Inferior parietal cortex (tissue), 1 donor: ENCODE measurements at regions not wholly inside any gene's neighbourhood (a gene's known extent, or its start where the extent isn't known, plus 50 kb on each side); places are given as distances from the start of the nearest gene placed in this dataset.

Experiments used
- DNase-seq: peaks from one replicate; pipeline ENCODE4 v3.0.0-alpha.2; 2016; ENCODE audit errors: extremely low spot score

DNA sequence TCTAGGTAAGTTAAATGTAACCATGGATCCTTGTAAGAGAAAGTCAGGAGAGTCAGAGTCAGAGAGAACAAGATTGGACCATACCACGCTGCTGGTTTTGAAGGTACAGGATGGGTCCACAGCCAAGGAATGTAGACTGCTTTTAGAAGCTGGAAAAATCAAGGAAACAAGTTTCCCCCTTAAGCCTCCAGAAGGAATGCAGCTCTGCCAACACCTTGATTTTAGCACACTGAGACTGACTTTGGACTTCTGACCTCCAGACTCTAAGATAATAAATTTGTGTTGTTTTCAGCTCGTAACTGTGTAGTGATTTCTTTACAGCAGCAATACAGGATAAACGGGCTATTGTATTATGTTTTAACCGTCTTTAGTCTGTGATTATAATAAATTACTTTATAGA lies 108.0 kb upstream of the USP38 start:
- no peak for DNase-seq

DNA sequence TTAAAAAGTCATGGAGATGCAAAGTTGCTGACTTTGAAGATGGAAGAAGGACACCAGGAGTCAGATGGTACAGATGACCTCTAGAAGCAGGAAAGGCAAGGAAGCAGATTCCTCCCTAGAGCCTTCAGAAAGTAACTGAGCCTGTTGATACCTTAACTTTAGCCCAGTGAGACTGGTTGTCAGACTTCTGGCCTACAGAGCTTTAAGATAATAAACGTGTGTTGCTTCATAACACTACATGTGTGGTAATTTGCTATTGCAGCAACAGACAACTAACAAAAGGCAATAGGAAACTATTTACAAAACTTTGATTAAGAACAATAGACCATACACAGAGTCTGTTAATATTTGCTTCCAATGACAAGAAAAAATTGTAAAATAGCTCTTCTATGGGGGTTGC lies 102.0 kb upstream of the USP38 start:
- DNase-seq = no peak

DNA sequence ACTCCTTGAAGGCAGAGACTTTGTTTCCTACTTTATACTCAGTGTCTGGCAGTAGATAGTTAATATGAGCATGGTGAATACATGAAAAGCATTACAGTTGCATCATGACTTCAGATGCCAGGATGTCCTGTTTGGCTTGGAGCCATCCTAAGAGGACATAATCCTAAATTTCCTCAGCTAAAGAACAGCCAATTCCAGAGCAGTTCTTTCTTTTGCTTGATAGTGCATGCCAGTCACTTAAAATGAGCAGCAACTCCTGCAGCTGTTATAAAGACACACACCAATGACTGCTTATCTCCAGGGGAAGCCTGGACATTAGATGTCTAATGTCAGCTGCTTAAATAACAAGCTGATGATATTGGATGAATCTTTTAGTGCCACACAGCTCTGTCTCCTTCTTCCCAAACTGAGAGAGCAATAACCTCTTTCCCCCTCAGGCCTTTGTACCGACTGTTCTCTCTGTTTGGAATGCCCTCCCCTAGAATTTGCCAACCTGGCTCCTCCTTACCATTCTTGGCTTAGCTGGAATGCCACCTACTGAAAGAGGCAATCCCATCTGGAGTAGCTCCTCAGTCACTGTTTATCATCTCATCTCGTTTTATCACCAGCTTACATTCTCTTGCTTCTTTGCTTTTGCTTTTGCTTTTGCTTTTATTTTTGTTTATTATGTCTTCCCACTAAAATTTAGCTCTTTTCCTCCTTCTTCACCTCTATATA lies 100.8 kb upstream of the USP38 start:
- no peak for DNase-seq

DNA sequence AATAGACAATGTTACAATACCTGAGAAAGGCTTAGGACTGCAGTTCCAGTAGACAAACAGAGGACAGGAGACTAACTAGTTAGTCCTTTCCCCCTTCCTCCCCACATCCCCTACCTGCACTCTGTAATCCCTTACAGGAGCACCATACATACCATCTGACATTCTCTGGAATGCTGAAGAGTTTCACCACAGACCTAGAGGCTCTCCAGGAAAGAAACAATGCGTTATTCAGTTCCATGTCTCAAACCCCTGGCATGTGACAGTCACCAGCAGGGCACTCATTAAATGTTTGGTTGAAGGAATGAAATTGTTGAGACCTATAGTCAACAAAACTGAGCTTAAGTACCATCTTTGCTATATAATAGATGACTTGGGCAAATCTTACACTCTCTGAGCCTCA lies 100.2 kb upstream of the USP38 start:
- no peak for DNase-seq

DNA sequence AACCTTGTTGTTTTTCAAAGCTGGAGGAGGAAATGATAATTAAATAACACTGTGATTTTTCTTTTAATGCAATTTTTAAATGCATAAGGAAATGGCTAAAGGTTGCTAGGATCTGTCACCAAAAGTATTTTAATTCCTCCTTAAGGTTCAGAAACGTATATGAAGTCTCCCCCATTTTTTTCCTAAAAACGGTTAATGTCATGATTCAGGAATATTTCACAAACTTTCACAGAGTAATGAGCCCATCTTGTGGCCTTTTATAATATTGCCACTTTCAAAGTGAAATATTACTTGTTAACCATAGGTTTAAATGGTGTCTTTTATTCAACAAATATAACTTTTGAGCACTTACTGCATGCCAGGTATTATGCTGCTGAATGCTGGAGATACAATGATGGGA lies 99.5 kb upstream of the USP38 start:
- peak; percentile 41 for DNase-seq

DNA sequence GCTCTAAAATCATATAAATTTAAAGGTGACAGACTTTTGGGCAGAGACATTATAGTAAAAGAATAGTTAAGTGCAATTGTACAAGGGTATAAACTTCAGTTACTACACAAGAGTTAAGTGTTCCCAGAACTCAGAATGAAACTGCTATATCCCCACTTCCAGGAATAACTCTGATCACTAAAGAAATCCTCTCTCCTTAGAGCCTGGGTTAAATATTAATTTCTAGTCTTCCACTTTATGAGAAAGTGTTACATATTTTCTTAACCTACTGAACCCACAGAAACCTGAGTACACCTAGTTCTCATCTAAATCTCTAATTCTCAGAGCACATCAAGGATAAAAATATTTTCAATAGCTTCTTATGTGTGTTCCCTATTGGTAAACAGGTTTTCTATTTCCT lies 99.1 kb upstream of the USP38 start:
- no peak for DNase-seq

DNA sequence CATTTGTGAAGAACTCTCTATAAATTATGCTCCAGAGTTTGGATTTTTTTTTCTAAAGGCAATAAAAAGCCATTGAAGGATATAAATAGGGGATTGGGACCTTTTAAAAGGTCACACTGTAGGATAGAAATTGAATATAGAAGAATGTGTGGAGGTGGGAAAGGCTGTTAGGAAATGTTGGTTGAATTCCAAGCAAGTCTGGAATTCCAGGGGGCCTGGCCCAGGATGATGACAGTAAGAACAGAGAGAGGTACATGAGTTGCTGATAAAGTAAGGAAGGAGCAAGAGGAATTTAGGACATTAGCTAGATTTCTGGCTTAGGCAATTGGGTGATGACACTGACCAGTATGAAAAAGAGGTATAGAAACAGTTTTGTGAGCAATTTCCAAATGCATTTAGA lies 95.4 kb upstream of the USP38 start:
- DNase-seq = no peak

DNA sequence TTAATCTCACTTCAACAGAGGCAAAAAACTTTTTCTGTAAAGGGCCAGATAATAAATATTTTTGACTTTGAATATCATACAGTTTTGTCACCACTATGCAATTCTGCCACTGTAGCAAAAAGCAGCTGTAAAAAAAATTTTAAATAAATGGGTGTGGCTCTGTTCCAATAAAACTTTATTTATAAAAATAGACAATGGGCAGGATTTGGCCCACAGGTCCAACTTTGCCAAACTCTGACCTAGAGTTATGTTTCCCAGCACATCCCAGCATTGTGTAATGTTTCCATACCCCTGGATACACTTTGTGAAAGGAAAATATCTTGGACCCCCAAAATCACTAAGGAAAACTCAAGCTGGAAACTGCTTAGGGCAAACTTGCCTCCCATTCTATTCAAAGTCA lies 94.9 kb upstream of the USP38 start:
- DNase-seq = no peak

DNA sequence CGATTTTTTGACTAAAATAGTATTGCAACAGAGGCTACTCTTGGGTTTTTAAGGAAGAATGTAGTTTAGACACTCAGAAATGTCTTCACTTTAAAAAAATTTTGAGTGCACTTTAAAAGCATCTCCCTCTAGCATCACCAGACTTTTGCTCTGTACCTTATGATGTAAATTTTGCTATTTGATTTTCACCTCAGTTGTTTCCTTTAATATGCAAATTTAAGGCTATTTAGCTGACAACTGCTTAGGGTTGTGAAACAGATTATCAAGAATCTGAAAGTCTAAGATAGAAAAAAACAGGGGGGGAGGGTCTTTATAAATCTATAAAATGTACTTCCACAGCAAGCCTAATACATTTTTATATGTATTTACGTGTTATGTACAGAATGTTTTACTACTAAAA lies 92.9 kb upstream of the USP38 start:
- no peak for DNase-seq

DNA sequence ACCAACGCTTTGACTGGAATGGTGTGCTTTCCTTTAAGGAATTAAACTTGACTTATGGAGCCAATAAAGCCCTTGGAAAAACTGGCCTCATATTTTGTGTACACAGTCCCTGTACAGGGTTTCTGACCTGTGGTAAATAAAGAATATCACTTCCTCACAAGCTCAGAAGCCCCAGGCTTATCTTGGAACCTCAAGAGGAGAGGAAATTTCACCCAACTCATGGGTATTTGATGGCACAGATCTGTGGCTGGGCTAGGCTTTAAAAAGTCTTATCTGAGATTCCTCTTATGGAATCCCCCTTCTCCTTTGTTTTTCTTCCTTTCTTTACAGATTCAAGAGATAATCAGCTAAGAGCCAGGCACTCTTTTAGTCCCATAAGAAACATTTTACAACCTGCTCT lies 89.3 kb upstream of the USP38 start:
- DNase-seq = no peak

DNA sequence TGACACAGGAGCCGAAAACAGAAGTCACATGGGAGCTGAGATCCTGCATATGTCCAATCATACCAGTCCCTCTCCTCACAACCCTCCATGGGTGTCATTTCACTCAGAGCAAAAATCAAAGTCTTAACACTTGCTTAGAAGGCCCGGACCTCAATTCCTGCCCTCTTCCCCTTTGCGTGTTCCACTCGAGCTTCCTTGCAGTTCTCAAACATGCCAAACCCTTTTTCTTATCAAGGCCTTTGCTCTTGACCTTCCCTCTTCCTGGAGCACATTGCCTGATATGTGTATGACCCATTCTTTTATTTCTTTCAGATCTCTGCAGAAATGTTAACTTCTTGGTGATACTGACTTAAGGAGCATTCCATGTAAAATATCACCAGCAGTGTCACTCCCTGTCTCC lies 87.0 kb upstream of the USP38 start:
- DNase-seq = no peak

DNA sequence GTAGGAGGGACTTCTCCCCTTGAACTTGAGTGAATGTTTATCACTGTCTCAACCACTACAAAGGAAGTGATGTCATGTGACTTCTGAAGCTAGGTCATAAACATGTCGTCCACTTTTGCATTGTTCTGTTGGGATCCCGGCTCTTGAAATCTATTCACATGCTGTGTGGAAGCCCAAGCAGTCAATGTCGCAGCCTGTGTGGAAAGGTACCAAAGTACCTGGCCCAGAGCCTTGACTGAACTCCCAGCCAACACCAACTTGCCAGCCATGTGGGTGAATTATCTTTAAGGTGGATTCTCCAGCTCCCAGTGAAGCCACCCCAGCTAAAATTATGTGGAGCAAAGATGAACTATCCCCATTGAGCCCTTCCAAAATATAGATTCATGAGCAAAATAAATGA lies 85.0 kb upstream of the USP38 start:
- DNase-seq = no peak

DNA sequence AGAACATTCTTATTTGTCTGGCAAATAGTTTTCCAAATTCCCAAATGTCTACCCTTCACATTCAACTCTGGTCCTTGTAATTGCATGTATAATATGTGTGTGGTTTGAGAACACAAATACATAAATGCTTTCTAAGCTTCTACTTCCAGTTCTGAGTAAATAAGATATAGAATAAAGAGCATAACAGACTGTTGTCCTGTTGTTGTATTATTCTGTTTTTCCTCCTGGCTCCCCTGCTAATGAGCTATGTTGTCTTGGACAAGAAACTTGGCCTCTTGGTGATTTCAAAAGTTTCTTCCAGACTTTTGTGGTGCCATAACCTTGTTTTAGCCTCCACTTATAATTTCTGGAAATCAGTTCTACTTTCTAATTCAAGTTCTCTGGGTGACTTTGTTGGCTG lies 75.3 kb upstream of the USP38 start:
- DNase-seq = no peak

DNA sequence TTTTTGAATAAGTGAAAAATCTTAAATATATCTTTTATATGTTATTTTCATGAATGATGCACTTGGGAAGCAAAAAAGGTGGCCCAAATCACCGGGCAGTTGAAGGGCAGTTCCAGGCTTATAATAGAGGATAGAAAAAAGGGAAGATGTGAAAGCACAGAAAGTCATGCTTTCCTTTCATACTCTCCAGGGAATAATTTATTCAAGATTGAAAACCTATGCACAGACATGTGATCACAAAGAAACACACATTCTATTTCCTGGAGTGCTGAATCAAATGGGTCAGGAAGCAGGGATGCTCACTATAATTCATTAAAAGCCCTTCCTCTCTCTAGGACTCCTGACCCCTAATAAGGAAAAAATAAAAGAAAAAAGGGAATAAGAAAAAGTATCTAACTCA lies 66.1 kb upstream of the USP38 start:
- DNase-seq = no peak

DNA sequence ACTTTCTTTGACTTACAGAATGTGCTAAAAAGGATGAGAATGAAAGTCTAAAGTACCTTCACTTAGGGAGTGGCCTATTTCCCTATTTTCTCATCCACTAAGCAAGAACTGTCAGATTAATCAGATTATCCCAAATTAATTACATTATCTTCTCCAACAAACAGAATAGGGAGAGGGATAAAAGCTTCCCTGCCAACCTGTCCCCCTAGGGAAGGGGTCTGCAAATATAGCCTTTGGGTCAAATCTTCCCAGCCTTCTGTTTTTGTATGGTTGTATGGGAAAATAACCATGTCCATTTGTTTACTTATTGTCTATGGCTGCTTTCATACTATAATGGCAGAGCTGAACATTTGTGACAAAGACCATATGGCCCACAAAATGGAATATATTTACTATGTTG lies 57.1 kb upstream of the USP38 start:
- no peak for DNase-seq

DNA sequence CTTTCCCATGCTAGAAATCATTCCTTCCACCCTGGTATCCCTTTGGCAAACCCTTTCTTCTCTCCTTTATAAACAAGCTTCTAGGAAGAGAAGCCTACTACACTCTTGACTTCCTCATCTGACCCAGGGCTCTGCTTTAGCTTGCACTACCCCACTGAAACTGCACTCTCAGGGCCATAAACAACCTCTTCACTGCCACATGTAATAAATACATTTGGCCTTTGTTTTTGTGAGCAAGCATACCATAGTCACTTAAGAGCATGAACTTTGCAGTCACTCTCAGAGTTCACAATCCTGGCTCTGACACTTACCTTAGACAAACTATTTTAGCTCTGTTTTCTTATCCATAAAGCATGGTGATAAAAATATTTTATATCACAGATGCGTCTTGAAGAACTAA lies 50.7 kb upstream of the USP38 start:
- DNase-seq = no peak
